HL-60 (cell line): ENCODE measurements at regions not wholly inside any gene's neighbourhood (a gene's known extent, or its start where the extent isn't known, plus 50 kb on each side); places are given as distances from the start of the nearest gene placed in this dataset.

Source experiments
- DNase-seq, 2 experiments: peaks; one replicate each; pipeline ENCODE4 v3.0.0-alpha.2; 2010 to 2020; ENCODE audit warnings: low read depth in 1 of 2, low spot score in 1 of 2
- H3K27ac ChIP-seq: fragments of 250-450 bp; sonication (Bioruptor Pico); replicated peaks from 2 replicates; pipeline ENCODE4 v1.5.1; 2020; ENCODE audit warnings: mild to moderate bottlenecking, moderate library complexity
- H3K27me3 ChIP-seq: fragments of 250-450 bp; sonication (Bioruptor Pico); 2 replicates; pipeline ENCODE4 v1.5.1; 2021; ENCODE audit warnings: mild to moderate bottlenecking, moderate library complexity; ENCODE audit not compliant: insufficient read depth, poor library complexity, severe bottlenecking
- H3K4me3 ChIP-seq: replicated peaks from 2 replicates; pipeline ENCODE4 v1.5.1; 2011; ENCODE audit warnings: mild to moderate bottlenecking, control low read depth, low read length; ENCODE audit not compliant: insufficient read depth
- CTCF ChIP-seq: IDR thresholded peaks from one replicate; pipeline ENCODE4 v1.5.1; 2011; ENCODE audit warnings: low read length, control low read depth, inconsistent platforms; ENCODE audit not compliant: insufficient read depth
- GABPA ChIP-seq: IDR thresholded peaks from 2 replicates; pipeline ENCODE4 v1.6.1; 2012; ENCODE audit warnings: low read depth
- POLR2AphosphoS5 ChIP-seq: IDR thresholded peaks from 2 replicates; pipeline ENCODE4 v1.6.1; 2012; ENCODE audit warnings: low read depth
- REST ChIP-seq: IDR thresholded peaks from 2 replicates; pipeline ENCODE4 v1.6.1; 2012; ENCODE audit warnings: low read depth; ENCODE audit not compliant: insufficient replicate concordance
- SPI1 ChIP-seq: IDR thresholded peaks from 2 replicates; pipeline ENCODE4 v1.6.1; 2012; ENCODE audit warnings: low read depth, mild to moderate bottlenecking, borderline replicate concordance

- TF ChIP-seq SPI1 (no peak), GABPA (no peak), CTCF (no peak), POLR2AphosphoS5 (no peak), REST (no peak)
- Histone ChIP-seq H3K27ac (no peak overlapping the region), H3K4me3 (no peak overlapping the region), H3K27me3 (no peaks in the 10 kb centered on the region)
- no peak for DNase-seq
Measured at GRCh38 chr2:7878786-7879482, 802.9 kb upstream of the ID2 start.

- no peak overlapping the region for H3K27ac ChIP-seq
- no peak for DNase-seq
- no peak for TF ChIP-seq POLR2AphosphoS5
- TF ChIP-seq CTCF = no peak
- TF ChIP-seq GABPA = no peak
- no peak overlapping the region for H3K4me3 ChIP-seq
- no peaks in the 10 kb centered on the region for H3K27me3 ChIP-seq
Measured at GRCh38 chr2:7879483-7879835, 802.4 kb upstream of the ID2 start.

GRCh38 chr2:7880126-7880525, 801.7 kb upstream of the ID2 start:
- DNase-seq = no peak
- Histone ChIP-seq H3K4me3 (no peak overlapping the region), H3K27me3 (no peaks in the 10 kb centered on the region), H3K27ac (no peak overlapping the region)
- TF ChIP-seq GABPA (no peak), POLR2AphosphoS5 (no peak), CTCF (no peak), SPI1 (no peak), REST (no peak)

- no peaks in the 10 kb centered on the region for H3K27me3 ChIP-seq
- DNase-seq = no peak
- H3K27ac ChIP-seq = no peak overlapping the region
- TF ChIP-seq POLR2AphosphoS5 (no peak), GABPA (no peak), SPI1 (no peak), REST (no peak), CTCF (no peak)
- H3K4me3 ChIP-seq = no peak overlapping the region
Measured at GRCh38 chr2:7880566-7880965, 801.3 kb upstream of the ID2 start.
